A673 (cell line): ENCODE measurements at regions not wholly inside any gene's neighbourhood (a gene's known extent, or its start where the extent isn't known, plus 50 kb on each side); places are given as distances from the start of the nearest gene placed in this dataset.

Source experiments
- BruUV-seq: library from RNA; stranded (reverse); fragments of 400-500 nt; replicated peaks from 2 replicates; lab custom pipeline; 2021; lab: Mats Ljungman, UMichigan
- CTCF ChIA-PET: fragments of 300-600 bp; sonication (Branson Sonifier 250); formaldehyde crosslinking; loops from one replicate; lab custom pipeline; 2022; ENCODE audit warnings: antibody characterized with exemption; lab: Charles Lee
- POLR2A ChIA-PET: fragments of 300-600 bp; sonication (Branson Sonifier 250); formaldehyde crosslinking; loops from one replicate; lab custom pipeline; 2022; ENCODE audit warnings: antibody characterized with exemption; ENCODE audit not compliant: low non-redundant PET; lab: Charles Lee
- DNase-seq: peaks from one replicate; pipeline ENCODE4 v3.0.0-alpha.2; 2015; ENCODE audit warnings: low spot score
- H3K27ac ChIP-seq: fragments of 200-600 bp; sonication (generic); 2 replicates; pipeline ENCODE4 v1.5.1; 2016; ENCODE audit warnings: mixed run types, low read depth, mild to moderate bottlenecking, mixed read lengths, antibody characterized with exemption, low read length; ENCODE audit not compliant: poor library complexity, severe bottlenecking
- H3K27me3 ChIP-seq: fragments of 200-600 bp; sonication (generic); replicated peaks from 2 replicates; pipeline ENCODE4 v1.6.1; 2017; ENCODE audit warnings: mixed run types, low read depth, mild to moderate bottlenecking, mixed read lengths, antibody characterized with exemption, low read length; ENCODE audit not compliant: insufficient read depth, poor library complexity
- H3K36me3 ChIP-seq: fragments of 200-600 bp; sonication (generic); 2 replicates; pipeline ENCODE4 v1.6.1; 2016; ENCODE audit warnings: mixed run types, mild to moderate bottlenecking, mixed read lengths, antibody characterized with exemption, low read length; ENCODE audit not compliant: insufficient read depth, poor library complexity, severe bottlenecking
- H3K4me1 ChIP-seq: fragments of 200-600 bp; sonication (generic); 2 replicates; pipeline ENCODE4 v1.6.1; 2017; ENCODE audit warnings: mixed run types, mild to moderate bottlenecking, mixed read lengths, antibody characterized with exemption, low read length; ENCODE audit not compliant: insufficient read depth, poor library complexity, severe bottlenecking
- H3K4me3 ChIP-seq: fragments of 200-600 bp; sonication (generic); 2 replicates; pipeline ENCODE4 v1.5.1; 2016; ENCODE audit warnings: low read depth, mixed run types, mild to moderate bottlenecking, mixed read lengths, low read length; ENCODE audit not compliant: poor library complexity, severe bottlenecking
- H3K9me3 ChIP-seq: fragments of 200-600 bp; sonication (generic); 2 replicates; pipeline ENCODE4 v1.6.1; 2016; ENCODE audit warnings: mixed run types, low read depth, mild to moderate bottlenecking, mixed read lengths, antibody characterized with exemption, low read length; ENCODE audit not compliant: poor library complexity, severe bottlenecking
- CTCF ChIP-seq: fragments of 300-800, 200-600 bp; sonication (generic); conservative IDR thresholded peaks from 2 replicates; pipeline ENCODE4 v1.5.1; 2017; ENCODE audit warnings: low read depth, mild to moderate bottlenecking, antibody characterized with exemption, low read length, moderate library complexity, mixed read lengths
- EZH2 ChIP-seq: fragments of 200-600 bp; sonication (generic); IDR thresholded peaks from 2 replicates; pipeline ENCODE4 v1.6.1; 2017; ENCODE audit warnings: borderline replicate concordance, low read depth, mild to moderate bottlenecking, mixed read lengths, antibody characterized with exemption, low read length; ENCODE audit not compliant: poor library complexity, severe bottlenecking
- intact Hi-C: fragments of 100-400 bp; cut with micrococcal nuclease; formaldehyde crosslinking; loops from one replicate; pipeline ENCODE4 v1.10.0; 2022; ENCODE audit not compliant: unreplicated experiment

GRCh38 chr18:75785206-75785605 is 357.7 kb upstream of the SMIM21 start:
- intact Hi-C loops = no loop called here

GRCh38 chr18:75784390-75784789 is 356.9 kb upstream of the SMIM21 start:
- ChIA-PET POLR2A (no interaction called here), CTCF (no interaction called here)
- H3K27me3 ChIP-seq = peaks cover 36% of the 10 kb centered on the region
- no TSS peak for BruUV-seq
- intact Hi-C loops = no loop called here
- no peaks in the 10 kb centered on the region for H3K36me3 ChIP-seq
- DNase-seq = no peak
- H3K4me3 ChIP-seq = no peak overlapping the region
- no peaks in the 10 kb centered on the region for H3K9me3 ChIP-seq
- no peaks in the 10 kb centered on the region for H3K4me1 ChIP-seq
- TF ChIP-seq EZH2 = no peak
- no peak for TF ChIP-seq CTCF
- H3K27ac ChIP-seq = no peak overlapping the region

More at GRCh38 chr18:75785206-75785605, 357.7 kb upstream of the SMIM21 start:
- Histone ChIP-seq H3K9me3 (no peaks in the 10 kb centered on the region), H3K27ac (no peak overlapping the region), H3K36me3 (no peaks in the 10 kb centered on the region), H3K4me1 (no peaks in the 10 kb centered on the region), H3K27me3 (peaks cover 36% of the 10 kb centered on the region), H3K4me3 (no peak overlapping the region)
- ChIA-PET POLR2A (no interaction called here), CTCF (no interaction called here)
- no peak for DNase-seq
- BruUV-seq = no TSS peak
- TF ChIP-seq EZH2 (no peak), CTCF (no peak)

GRCh38 chr18:75783566-75784281 is 356.2 kb upstream of the SMIM21 start:
- no peak overlapping the region for H3K27ac ChIP-seq
- H3K4me3 ChIP-seq = no peak overlapping the region
- ChIA-PET POLR2A (no interaction called here), CTCF (no interaction called here)
- peaks cover 36% of the 10 kb centered on the region for H3K27me3 ChIP-seq
- TF ChIP-seq CTCF (no peak), EZH2 (no peak)
- DNase-seq = no peak
- no peaks in the 10 kb centered on the region for H3K9me3 ChIP-seq
- H3K4me1 ChIP-seq = no peaks in the 10 kb centered on the region
- BruUV-seq = no TSS peak
- intact Hi-C loops = no loop called here
- no peaks in the 10 kb centered on the region for H3K36me3 ChIP-seq
